H1 (cell line): ENCODE measurements at regions not wholly inside any gene's neighbourhood (a gene's known extent, or its start where the extent isn't known, plus 50 kb on each side); places are given as distances from the start of the nearest gene placed in this dataset.

Experiments
- CTCF ChIA-PET: fragments of 300-600 bp; sonication (Branson Sonifier 250); formaldehyde crosslinking; loops from one replicate; lab custom pipeline; 2021; ENCODE audit not compliant: partially characterized antibody; lab: Charles Lee
- POLR2A ChIA-PET: fragments of 300-600 bp; sonication (Branson Sonifier 250); formaldehyde crosslinking; loops from one replicate; lab custom pipeline; 2021; ENCODE audit warnings: inconsistent platforms; ENCODE audit not compliant: partially characterized antibody; lab: Charles Lee
- DNase-seq, 2 experiments: peaks; one replicate each; pipeline versions ENCODE4 v3.0.0 to v3.0.0-alpha.2; 2010 to 2022; ENCODE audit warnings: low spot score in 2 of 2, low read depth in 1 of 2, mixed read lengths in 1 of 2
- FAIRE-seq: peaks from 2 replicates; lab custom pipeline; 2011; peaks lifted over from hg19 to GRCh38; lab: Jason Lieb, UNC
- H2AFZ ChIP-seq: 2 replicates; pipeline ENCODE4 v1.8.1; 2012; ENCODE audit warnings: low read length, inconsistent platforms
- H2AK5ac ChIP-seq: 2 replicates; pipeline ENCODE4 v1.6.1; 2013; ENCODE audit warnings: low read depth, low read length
- H2BK120ac ChIP-seq: replicated peaks from 2 replicates; pipeline ENCODE3; 2013; ENCODE audit warnings: low read depth, low read length, inconsistent platforms
- H2BK12ac ChIP-seq: 2 replicates; pipeline ENCODE4 v1.6.1; 2013; ENCODE audit warnings: low read depth, low read length
- H2BK15ac ChIP-seq: 2 replicates; pipeline ENCODE4 v1.6.1; 2013; ENCODE audit warnings: low read length
- H2BK20ac ChIP-seq: 2 replicates; pipeline ENCODE4 v1.6.1; 2013; ENCODE audit warnings: low read length
- H2BK5ac ChIP-seq: 2 replicates; pipeline ENCODE4 v1.6.1; 2013; ENCODE audit warnings: low read depth, low read length
- H3K14ac ChIP-seq: 2 replicates; pipeline ENCODE4 v1.6.1; 2013; ENCODE audit warnings: inconsistent platforms; ENCODE audit not compliant: insufficient read length
- H3K18ac ChIP-seq: 2 replicates; pipeline ENCODE4 v1.6.1; 2013; ENCODE audit warnings: low read length; ENCODE audit errors: extremely low read depth
- H3K23ac ChIP-seq: 2 replicates; pipeline ENCODE4 v1.6.1; 2013; ENCODE audit warnings: inconsistent platforms; ENCODE audit not compliant: insufficient read length
- H3K23me2 ChIP-seq: 2 replicates; pipeline ENCODE4 v1.6.1; 2013; ENCODE audit warnings: low read depth, low read length
- H3K27ac ChIP-seq: 2 replicates; pipeline ENCODE4 v1.6.1; 2011; ENCODE audit warnings: low read depth, low read length, inconsistent platforms
- H3K27me3 ChIP-seq, 4 experiments: replicated peaks in 1 of 4; 1 replicate in 1 of 4; 2 replicates in 3 of 4; pipeline versions ENCODE4 v1.6.1 to v1.8.1; 2011 to 2013; ENCODE audit warnings: low read length in 3 of 4, mild to moderate bottlenecking in 3 of 4, inconsistent platforms in 2 of 4, mixed read lengths in 2 of 4, moderate library complexity in 1 of 4; ENCODE audit not compliant: control insufficient read depth in 3 of 4, insufficient read depth in 3 of 4; ENCODE audit errors: extremely low read depth in 1 of 4
- H3K36me3 ChIP-seq, 4 experiments: 2 replicates each; pipeline versions ENCODE4 v1.6.1 to v1.8.1; 2011 to 2013; ENCODE audit warnings: mild to moderate bottlenecking in 4 of 4, low read length in 3 of 4, moderate library complexity in 2 of 4, control low read depth in 1 of 4, inconsistent platforms in 1 of 4; ENCODE audit not compliant: insufficient read depth in 4 of 4, control insufficient read depth in 2 of 4
- H3K4ac ChIP-seq: replicated peaks from 2 replicates; pipeline ENCODE3; 2013; ENCODE audit warnings: low read length, low read depth, mixed read lengths, inconsistent platforms; ENCODE audit not compliant: insufficient read length
- H3K4me1 ChIP-seq, 4 experiments: replicated peaks in 1 of 4; 1 replicate in 1 of 4; 2 replicates in 3 of 4; pipeline versions ENCODE4 v1.6.1 to v1.8.1; 2011 to 2013; ENCODE audit warnings: low read length in 3 of 4, inconsistent platforms in 2 of 4, mixed read lengths in 1 of 4; ENCODE audit not compliant: insufficient read depth in 4 of 4, control insufficient read depth in 3 of 4
- H3K4me2 ChIP-seq, 2 experiments: 2 replicates each; pipeline versions ENCODE4 v1.6.1 to v1.8.1; 2011 to 2013; ENCODE audit warnings: low read depth in 2 of 2, low read length in 2 of 2, control low read depth in 1 of 2, inconsistent platforms in 1 of 2, mild to moderate bottlenecking in 1 of 2; ENCODE audit not compliant: insufficient read depth in 1 of 2
- H3K4me3 ChIP-seq, 4 experiments: fragments of 200-600, 300-600 bp in 1 of 4; sonication (generic), shearing (Covaris generic), sonication (Bioruptor Twin) in 1 of 4; 2 replicates each; pipeline versions ENCODE4 v1.5.1 to v1.8.1; 2011 to 2016; ENCODE audit warnings: low read length in 4 of 4, low read depth in 3 of 4, control low read depth in 2 of 4, inconsistent platforms in 2 of 4, mild to moderate bottlenecking in 2 of 4, mixed read lengths in 1 of 4, moderate library complexity in 1 of 4; ENCODE audit not compliant: insufficient read depth in 2 of 4; ENCODE audit errors: extremely low read depth in 1 of 4
- H3K56ac ChIP-seq: replicated peaks from 2 replicates; pipeline ENCODE3; 2013; ENCODE audit warnings: low read depth, mild to moderate bottlenecking, mixed read lengths, low read length, inconsistent platforms; ENCODE audit not compliant: insufficient read length
- H3K79me1 ChIP-seq: 2 replicates; pipeline ENCODE4 v1.6.1; 2013; ENCODE audit warnings: low read depth, low read length, control low read depth
- H3K79me2 ChIP-seq, 2 experiments: 2 replicates each; pipeline versions ENCODE4 v1.6.1 to v1.8.1; 2012 to 2013; ENCODE audit warnings: low read length in 2 of 2, mild to moderate bottlenecking in 2 of 2, inconsistent platforms in 1 of 2; ENCODE audit not compliant: insufficient read depth in 2 of 2, control insufficient read depth in 1 of 2
- H3K9ac ChIP-seq, 4 experiments: replicated peaks in 1 of 4; 1 replicate in 1 of 4; 2 replicates in 3 of 4; pipeline versions ENCODE4 v1.6.1 to v1.8.1; 2011 to 2013; ENCODE audit warnings: low read depth in 3 of 4, low read length in 3 of 4, control low read depth in 2 of 4, mild to moderate bottlenecking in 2 of 4, moderate library complexity in 2 of 4, inconsistent platforms in 1 of 4; ENCODE audit errors: extremely low read depth in 1 of 4
- H3K9me3 ChIP-seq, 2 experiments: 2 replicates each; pipeline versions ENCODE4 v1.6.1 to v1.8.1; 2012 to 2013; ENCODE audit warnings: mild to moderate bottlenecking in 2 of 2, moderate library complexity in 2 of 2, control low read depth in 1 of 2, inconsistent platforms in 1 of 2, low read depth in 1 of 2, low read length in 1 of 2, mixed read lengths in 1 of 2; ENCODE audit not compliant: insufficient read depth in 2 of 2
- H4K20me1 ChIP-seq, 2 experiments: replicated peaks in 1 of 2; 2 replicates each; pipeline versions ENCODE3 to v1.8.1; 2011 to 2013; ENCODE audit warnings: inconsistent platforms in 2 of 2, low read length in 2 of 2, mild to moderate bottlenecking in 1 of 2; ENCODE audit not compliant: insufficient read depth in 2 of 2, control insufficient read depth in 1 of 2
- H4K5ac ChIP-seq: 2 replicates; pipeline ENCODE4 v1.6.1; 2013; ENCODE audit warnings: low read length, low read depth, mixed read lengths, inconsistent platforms; ENCODE audit not compliant: insufficient read length
- H4K8ac ChIP-seq: 2 replicates; pipeline ENCODE4 v1.8.0; 2013; ENCODE audit warnings: mild to moderate bottlenecking, moderate library complexity, low read length, inconsistent platforms; ENCODE audit not compliant: insufficient read depth; ENCODE audit errors: extremely low read depth
- H4K91ac ChIP-seq: replicated peaks from 2 replicates; pipeline ENCODE3; 2013; ENCODE audit warnings: low read length, mixed read lengths, inconsistent platforms; ENCODE audit not compliant: insufficient read length
- FOSL1 ChIP-seq: IDR thresholded peaks from 2 replicates; pipeline ENCODE4 v1.6.1; 2011; ENCODE audit warnings: mild to moderate bottlenecking, low read depth, low read length, moderate library complexity; ENCODE audit not compliant: insufficient read depth
- PHF8 ChIP-seq: fragments of 200-600 bp; sonication (generic); conservative IDR thresholded peaks from 2 replicates; pipeline ENCODE4 v1.7.1; 2012; ENCODE audit warnings: low read depth, mild to moderate bottlenecking, inconsistent platforms, low read length, moderate library complexity
- POLR2AphosphoS5 ChIP-seq: IDR thresholded peaks from 2 replicates; pipeline ENCODE4 v1.6.1; 2011; ENCODE audit warnings: low read depth, low read length
- RXRA ChIP-seq: IDR thresholded peaks from 2 replicates; pipeline ENCODE4 v1.6.1; 2011; ENCODE audit warnings: low read depth, mild to moderate bottlenecking, low read length, moderate library complexity; ENCODE audit not compliant: insufficient read depth
- WGBS, 2 experiments: shearing (Covaris generic) in 1 of 2; methylation state at CpG; one replicate each; pipeline versions ENCODE4 v1.1.6 to v1.1.7; 2013 to 2015; ENCODE audit warnings: low lambda C conversion rate in 2 of 2, mixed read lengths in 2 of 2, inconsistent platforms in 1 of 2, low coverage in 1 of 2, missing lambda C conversion rate in 1 of 2; ENCODE audit not compliant: insufficient replicate concordance in 2 of 2, insufficient coverage in 1 of 2, insufficient read length in 1 of 2; ENCODE audit errors: extremely low coverage in 1 of 2, missing lambda C conversion rate in 1 of 2; 5-methylcytosine and 5-hydroxymethylcytosine counted together

GRCh38 chr7:49692516-49692915 lies 80.9 kb upstream of the VWC2 start:
- no peak overlapping the region for H3K9ac ChIP-seq
- H3K23ac ChIP-seq = no peak overlapping the region
- no peaks in the 10 kb centered on the region for H3K36me3 ChIP-seq
- no peak overlapping the region for H4K8ac ChIP-seq
- H3K79me2 ChIP-seq = no peaks in the 10 kb centered on the region
- H3K14ac ChIP-seq = no peak overlapping the region
- no peaks in the 10 kb centered on the region for H4K20me1 ChIP-seq
- H2BK15ac ChIP-seq = no peak overlapping the region
- H3K4me1 ChIP-seq = no peaks in the 10 kb centered on the region
- POLR2A ChIA-PET = no interaction called here
- DNase-seq (no peak), FAIRE-seq (no peak)
- no peak overlapping the region for H3K4ac ChIP-seq
- no peaks in the 10 kb centered on the region for H3K79me1 ChIP-seq
- no peaks in the 10 kb centered on the region for H3K9me3 ChIP-seq
- CTCF ChIA-PET = no interaction called here
- no peak overlapping the region for H2BK20ac ChIP-seq
- no peak overlapping the region for H3K27ac ChIP-seq
- H2BK5ac ChIP-seq = no peak overlapping the region
- H3K56ac ChIP-seq = no peak overlapping the region
- no peak overlapping the region for H3K4me2 ChIP-seq
- H2BK120ac ChIP-seq = no peak overlapping the region
- WGBS, 2 experiments = 90% methylated on average over 2 of the region's 2 CpGs; no CpG with 5 or more reads in 1 of the 2 experiments
- no peak overlapping the region for H4K91ac ChIP-seq
- H3K27me3 ChIP-seq = no peaks in the 10 kb centered on the region
- H4K5ac ChIP-seq = no peak overlapping the region
- no peak overlapping the region for H3K18ac ChIP-seq
- H3K4me3 ChIP-seq = no peak overlapping the region
- H2AK5ac ChIP-seq = no peak overlapping the region
- H3K23me2 ChIP-seq = no peaks in the 10 kb centered on the region
- H2BK12ac ChIP-seq = no peak overlapping the region
- no peak overlapping the region for H2AFZ ChIP-seq
- TF ChIP-seq FOSL1 (no peak), PHF8 (no peak), POLR2AphosphoS5 (no peak), RXRA (no peak)
